Fibroblast of the aortic adventitia (primary cell): ENCODE measurements at regions not wholly inside any gene's neighbourhood (a gene's known extent, or its start where the extent isn't known, plus 50 kb on each side); places are given as distances from the start of the nearest gene placed in this dataset.

Source experiments
- DNase-seq: peaks from one replicate; pipeline ENCODE4 v3.0.0-alpha.2; 2010; ENCODE audit warnings: low read depth
- H3K4me3 ChIP-seq: 2 replicates; pipeline ENCODE4 v1.5.1; 2011; ENCODE audit warnings: low read depth, mild to moderate bottlenecking, control low read depth, low read length, moderate library complexity
- CTCF ChIP-seq: IDR thresholded peaks from 2 replicates; pipeline ENCODE4 v1.5.1; 2011; ENCODE audit warnings: mild to moderate bottlenecking, low read length, control low read depth, inconsistent platforms; ENCODE audit not compliant: insufficient read depth

DNA sequence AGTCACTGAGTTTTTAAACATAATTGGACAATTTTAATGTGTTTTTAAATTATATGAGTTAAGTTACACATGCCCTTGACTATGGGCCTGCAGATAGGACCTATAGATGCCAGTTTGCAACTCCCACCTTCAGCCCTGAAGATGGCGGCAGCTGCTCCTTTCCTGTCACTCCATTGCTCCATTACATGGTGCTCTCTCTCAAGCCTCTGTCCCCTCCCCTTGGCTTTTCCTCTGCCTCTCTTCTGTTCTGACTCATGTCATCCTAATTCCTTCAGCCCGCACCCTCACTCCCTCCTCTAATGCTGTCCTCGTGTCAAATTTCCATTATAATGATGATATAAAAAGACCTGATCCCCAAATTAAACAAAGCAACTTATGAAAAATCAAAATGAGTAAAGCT, 133.7 kb upstream of the HNRNPA3 start:
- no peak overlapping the region for H3K4me3 ChIP-seq
- no peak for TF ChIP-seq CTCF
- no peak for DNase-seq

- H3K4me3 ChIP-seq: no peak overlapping the region
- no peak for TF ChIP-seq CTCF
- DNase-seq: no peak
Observed at GRCh38 chr2:177080746-177081284, 131.8 kb upstream of the HNRNPA3 start.

DNA sequence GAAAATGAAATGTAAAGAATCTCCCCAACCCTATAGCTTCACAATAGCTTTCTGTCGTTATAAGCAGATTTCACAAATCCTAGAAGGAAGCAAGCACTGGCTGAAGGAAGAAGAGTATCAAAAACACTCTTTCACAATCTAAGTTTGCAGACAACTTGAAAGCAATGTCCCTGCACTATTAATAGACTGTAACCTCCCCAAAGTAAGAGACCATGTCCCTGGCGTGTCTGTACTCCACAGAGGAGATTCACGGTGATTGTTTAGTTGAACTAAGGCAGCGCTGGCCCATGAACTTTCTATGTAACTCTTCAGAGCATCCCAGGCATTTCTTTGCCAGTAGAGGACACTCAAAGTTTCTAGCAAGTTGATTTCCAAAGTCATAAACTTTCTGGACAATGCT, 128.0 kb upstream of the HNRNPA3 start:
- TF ChIP-seq CTCF: no peak
- DNase-seq: no peak
- no peak overlapping the region for H3K4me3 ChIP-seq

GRCh38 chr2:177088529-177088928, 124.1 kb upstream of the HNRNPA3 start:
- H3K4me3 ChIP-seq: no peak overlapping the region
- TF ChIP-seq CTCF: no peak
- DNase-seq: no peak

DNA sequence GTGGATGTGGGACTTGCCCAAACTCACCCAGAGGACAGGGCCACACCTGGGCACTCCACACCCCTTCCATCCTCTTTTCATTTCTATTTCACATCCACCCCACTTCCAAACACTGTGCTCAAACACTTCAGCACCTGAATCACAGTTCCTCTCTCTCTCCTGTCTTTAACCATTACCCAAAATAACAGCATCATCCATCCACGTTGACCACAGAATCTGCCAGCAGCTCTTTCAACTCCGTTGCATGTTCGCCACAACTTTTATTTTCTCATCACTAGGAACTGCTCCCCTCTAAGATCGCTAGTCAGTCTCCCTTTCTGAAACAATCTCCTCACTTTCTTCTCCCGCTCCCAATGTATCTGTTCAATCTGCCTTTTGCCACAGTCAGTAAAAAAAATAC, 121.6 kb upstream of the HNRNPA3 start:
- no peak for DNase-seq
- TF ChIP-seq CTCF: no peak
- H3K4me3 ChIP-seq: no peak overlapping the region

DNA sequence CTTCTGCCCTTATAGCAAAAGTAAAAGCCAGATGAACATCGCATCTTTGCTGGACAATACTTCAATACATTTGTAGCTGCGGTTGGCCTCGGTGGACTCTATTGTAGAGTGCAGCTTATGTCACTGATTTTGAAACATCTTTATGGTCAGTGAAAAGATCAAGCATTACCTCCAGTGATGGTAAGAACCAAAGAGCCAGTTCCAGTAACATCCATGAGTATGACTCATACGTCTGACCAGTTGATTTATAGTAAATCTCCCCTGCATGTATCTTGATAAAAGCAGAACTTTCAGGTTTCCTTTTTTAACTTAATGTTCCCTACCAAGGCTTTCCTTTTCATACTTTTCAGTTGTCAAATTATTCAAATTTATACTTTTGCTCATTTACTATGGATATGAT, 119.2 kb upstream of the HNRNPA3 start:
- no peak for TF ChIP-seq CTCF
- no peak for DNase-seq

DNA sequence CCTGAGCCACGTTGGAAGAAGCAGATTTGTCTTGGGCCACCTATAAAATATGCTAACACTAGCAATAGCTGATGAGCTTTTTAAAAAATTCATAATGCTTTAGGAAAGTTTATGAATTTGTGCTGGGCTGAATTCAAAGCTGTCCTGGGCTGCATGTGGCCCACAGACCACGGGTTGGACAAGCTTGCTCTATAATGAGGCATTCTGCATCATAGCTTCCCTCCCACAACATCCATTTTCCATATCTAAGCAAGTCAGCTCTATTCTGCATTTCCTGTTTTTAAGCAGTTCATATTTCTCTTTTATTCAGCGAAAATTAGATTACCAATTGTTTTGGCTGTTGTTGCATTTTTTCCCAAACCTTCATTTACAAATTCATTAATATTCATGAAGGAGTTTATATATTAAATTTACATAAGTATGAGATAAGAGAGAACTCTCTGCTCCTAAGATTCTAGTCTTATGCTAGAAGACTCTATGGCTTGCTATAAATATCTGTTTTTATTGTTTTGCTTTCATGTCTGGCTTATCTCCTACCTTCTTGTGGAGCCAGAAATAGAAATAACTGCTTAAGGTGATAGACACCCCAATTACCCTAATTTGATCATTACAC, 114.5 kb upstream of the HNRNPA3 start:
- no peak overlapping the region for H3K4me3 ChIP-seq
- no peak for TF ChIP-seq CTCF
- no peak for DNase-seq

More for the DNA sequence above, 119.2 kb upstream of the HNRNPA3 start:
- no peak overlapping the region for H3K4me3 ChIP-seq
